Fibroblast of skin of left biceps (primary cell): ENCODE measurements at regions not wholly inside any gene's neighbourhood (a gene's known extent, or its start where the extent isn't known, plus 50 kb on each side); places are given as distances from the start of the nearest gene placed in this dataset.
"Not testable (repeated sequence)": the region's sequence is repeated elsewhere in the genome, so short reads cannot be mapped to it uniquely, and the experiment has no call there.

Experiments used
- DNase-seq, 2 experiments: peaks; one replicate each; pipeline ENCODE4 v3.0.0-alpha.2; 2013; ENCODE audit warnings: low read depth in 2 of 2

- no peak for DNase-seq
Measured at GRCh38 chrX:140165849-140166248, 200.5 kb upstream of the CXorf66 start.

- DNase-seq = no peak
Measured at GRCh38 chrX:140164391-140164790, 199.1 kb upstream of the CXorf66 start.

- DNase-seq = peak in 1 of 2 experiments; percentile 55
Measured at GRCh38 chrX:140163371-140164159, 198.2 kb upstream of the CXorf66 start.

- DNase-seq = peak in 1 of 2 experiments; percentile 50
Measured at GRCh38 chrX:140157611-140158010, 192.3 kb upstream of the CXorf66 start.

- DNase-seq = no peak
Measured at GRCh38 chrX:140157143-140157542, 191.8 kb upstream of the CXorf66 start.

GRCh38 chrX:140151316-140151715 lies 186.0 kb upstream of the CXorf66 start:
- no peak for DNase-seq

GRCh38 chrX:140149761-140150160 lies 184.4 kb upstream of the CXorf66 start:
- DNase-seq = no peak

GRCh38 chrX:140141444-140142029 lies 176.2 kb upstream of the CXorf66 start:
- DNase-seq = no peak

GRCh38 chrX:140138492-140138891 lies 173.2 kb upstream of the CXorf66 start:
- not testable (repeated sequence) for DNase-seq

- DNase-seq = not testable (repeated sequence)
Measured at GRCh38 chrX:140138065-140138464, 172.7 kb upstream of the CXorf66 start.

- DNase-seq = no peak
Measured at GRCh38 chrX:140132937-140133336, 167.6 kb upstream of the CXorf66 start.

GRCh38 chrX:140123446-140123845 lies 158.1 kb upstream of the CXorf66 start:
- no peak for DNase-seq

- not testable (repeated sequence) for DNase-seq
Measured at GRCh38 chrX:140114059-140114458, 148.7 kb upstream of the CXorf66 start.

- DNase-seq = no peak
Measured at GRCh38 chrX:140110081-140110650, 144.8 kb upstream of the CXorf66 start.

- no peak for DNase-seq
Measured at GRCh38 chrX:140104760-140105159, 139.4 kb upstream of the CXorf66 start.

- no peak for DNase-seq
Measured at GRCh38 chrX:140099221-140099620, 133.9 kb upstream of the CXorf66 start.

- no peak for DNase-seq
Measured at GRCh38 chrX:140092121-140092520, 126.8 kb upstream of the CXorf66 start.

GRCh38 chrX:140091125-140091886 lies 126.0 kb upstream of the CXorf66 start:
- no peak for DNase-seq

- no peak for DNase-seq
Measured at GRCh38 chrX:140090800-140091124, 125.4 kb upstream of the CXorf66 start.

- no peak for DNase-seq
Measured at GRCh38 chrX:140088438-140088837, 123.1 kb upstream of the CXorf66 start.

GRCh38 chrX:140087875-140088274 lies 122.6 kb upstream of the CXorf66 start:
- DNase-seq = no peak

GRCh38 chrX:140086691-140087090 lies 121.4 kb upstream of the CXorf66 start:
- DNase-seq = no peak
